H4 (cell line): ENCODE measurements at regions not wholly inside any gene's neighbourhood (a gene's known extent, or its start where the extent isn't known, plus 50 kb on each side); places are given as distances from the start of the nearest gene placed in this dataset.
"Not testable (repeated sequence)": the region's sequence is repeated elsewhere in the genome, so short reads cannot be mapped to it uniquely, and the experiment has no call there.

ENCODE experiments used
- DNase-seq: peaks from one replicate; pipeline ENCODE4 v3.0.0-alpha.2; 2015; ENCODE audit warnings: low spot score

GRCh38 chr13:72657379-72657778 lies 70.0 kb downstream of the MZT1 start:
- no peak for DNase-seq

DNA sequence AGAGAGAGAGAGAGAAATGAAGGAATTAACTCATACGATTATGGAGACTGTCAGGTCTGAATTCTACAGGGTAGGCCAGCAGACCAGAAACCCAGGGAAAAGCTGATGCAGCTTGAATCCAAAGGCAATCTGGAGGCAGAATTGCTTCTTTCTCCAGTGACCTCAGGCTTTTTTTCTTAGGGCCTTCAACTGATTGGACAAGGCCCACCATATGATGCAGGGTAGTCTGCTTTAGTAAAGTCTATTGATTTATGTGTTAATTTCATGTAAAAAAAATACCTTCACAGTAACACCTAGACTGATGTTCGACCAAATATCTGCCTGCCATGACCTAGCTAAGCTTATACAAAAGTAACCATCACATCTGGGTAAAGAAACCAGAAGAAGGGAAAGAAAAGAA lies 71.1 kb downstream of the MZT1 start:
- DNase-seq = no peak

DNA sequence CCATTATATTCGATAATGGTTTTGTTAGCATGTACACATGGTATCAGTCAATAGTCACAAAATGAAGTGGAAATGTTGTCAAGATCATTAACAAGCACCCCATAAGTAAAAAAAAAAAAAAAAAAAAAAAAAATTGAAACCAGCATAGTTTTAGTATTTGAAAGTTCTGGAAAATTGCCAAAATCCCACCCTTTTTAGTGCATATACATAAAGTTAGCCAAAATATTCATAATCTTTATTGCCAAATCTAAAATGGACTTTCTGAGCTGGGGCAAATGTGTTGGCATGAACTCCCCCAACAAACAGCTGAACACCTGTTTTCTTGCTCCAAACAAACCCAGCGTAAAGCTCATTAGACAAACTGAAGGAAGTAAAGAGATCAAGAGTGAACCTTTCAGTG lies 73.9 kb downstream of the MZT1 start:
- DNase-seq = no peak

DNA sequence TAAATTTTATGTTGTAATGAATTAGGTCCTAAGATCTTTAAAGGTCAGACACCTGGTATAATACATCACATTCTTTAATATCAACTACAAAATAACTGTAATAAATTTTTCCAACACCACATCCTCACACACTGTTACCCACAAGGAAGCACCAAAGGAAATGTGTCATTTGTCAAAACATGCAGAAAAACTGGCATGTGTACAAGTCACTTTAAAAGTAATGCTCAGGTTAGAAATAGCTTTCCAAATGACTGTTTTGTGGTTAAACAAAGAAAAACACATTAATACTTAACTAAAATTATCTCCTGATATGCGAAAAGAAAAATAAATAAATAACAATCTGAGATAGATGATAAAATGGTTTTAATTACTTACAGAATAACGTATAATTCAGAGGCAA lies 74.7 kb downstream of the MZT1 start:
- no peak for DNase-seq

DNA sequence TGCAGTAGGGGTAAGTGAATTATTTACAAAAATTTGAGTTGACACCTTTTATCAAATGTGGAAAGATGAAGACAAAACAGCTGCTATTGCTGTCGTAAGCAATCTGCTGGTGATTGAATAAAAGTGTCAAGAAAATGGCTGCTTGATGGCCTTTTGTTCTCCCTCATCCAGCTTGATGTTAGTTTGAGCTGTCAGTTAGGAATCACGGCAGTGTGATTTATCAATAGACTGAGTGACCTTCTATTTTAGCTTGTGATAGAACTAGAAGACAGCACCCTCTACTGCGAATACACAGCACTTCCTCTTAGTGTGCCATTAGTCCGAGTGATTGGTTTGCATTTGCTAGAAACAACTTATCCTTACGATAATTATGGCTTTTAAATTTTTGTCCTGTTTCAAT lies 76.3 kb downstream of the MZT1 start:
- DNase-seq = no peak

- DNase-seq = no peak
Observed at GRCh38 chr13:72650051-72650700, 77.3 kb downstream of the MZT1 start.

DNA sequence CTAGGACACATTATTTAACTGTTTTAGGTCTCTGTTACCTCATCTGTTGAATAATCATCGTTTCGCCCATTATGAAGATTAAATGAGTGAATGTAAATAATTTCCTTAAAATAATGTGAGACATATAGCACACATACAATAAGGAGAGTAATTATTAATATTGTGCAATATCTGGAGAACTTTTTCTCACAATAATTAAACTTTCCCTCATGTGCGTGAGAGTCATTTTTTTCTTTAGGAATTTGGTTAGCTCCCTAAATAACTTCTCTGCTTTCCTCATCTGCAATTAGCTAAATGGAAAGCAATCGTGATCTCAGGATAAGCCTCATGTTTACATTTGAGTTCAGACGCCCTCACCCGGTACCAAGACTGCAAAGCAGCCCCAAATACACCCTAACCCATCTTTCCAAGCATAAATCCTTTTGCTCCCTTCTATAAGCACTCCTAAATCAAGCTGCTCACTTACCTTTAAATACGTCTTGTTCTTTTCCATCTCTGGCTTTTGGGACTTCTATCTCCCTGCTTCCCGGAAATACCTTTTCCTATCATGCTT lies 78.8 kb downstream of the MZT1 start:
- peak; percentile 11 for DNase-seq

DNA sequence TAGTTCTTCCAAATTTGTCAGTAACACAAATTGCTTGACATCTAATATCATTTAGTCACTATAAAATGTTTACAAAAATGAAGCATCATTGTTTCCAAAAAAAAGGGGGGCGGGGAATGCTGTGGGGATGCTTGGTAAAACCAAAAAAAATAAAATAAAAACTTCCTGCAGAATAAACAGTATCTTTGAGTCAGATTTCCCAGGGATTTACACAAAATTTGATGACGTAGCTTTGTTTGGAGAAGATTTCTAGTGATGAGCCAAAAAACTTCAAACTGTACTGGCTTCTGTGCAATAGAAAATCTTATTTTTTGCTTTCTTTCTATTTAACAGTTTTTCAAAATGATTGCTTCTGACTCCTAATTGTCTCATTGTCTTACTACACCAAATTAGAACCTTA lies 80.0 kb downstream of the MZT1 start:
- DNase-seq = no peak

GRCh38 chr13:72645521-72645920 lies 81.9 kb downstream of the MZT1 start:
- DNase-seq = no peak

- DNase-seq = no peak
Observed at GRCh38 chr13:72643311-72643989, 84.0 kb downstream of the MZT1 start.

DNA sequence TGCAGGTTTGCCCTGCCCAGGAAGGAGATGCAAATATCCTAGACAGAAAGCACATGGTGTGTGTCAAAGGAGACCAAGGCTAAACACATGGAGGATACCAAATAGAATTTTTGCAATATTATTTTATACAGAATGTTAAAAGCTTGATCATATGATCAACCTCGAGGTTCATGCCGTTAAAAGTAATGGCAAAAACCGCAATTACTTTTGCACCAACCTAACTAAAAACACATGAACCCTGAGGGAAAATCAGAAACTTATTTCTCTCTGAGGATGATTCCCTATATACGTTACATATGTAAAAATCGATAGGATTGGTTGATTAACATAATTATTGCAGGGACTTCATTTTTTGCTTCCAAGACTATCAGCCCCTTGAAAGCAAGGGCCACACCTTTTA lies 88.1 kb downstream of the MZT1 start:
- no peak for DNase-seq

DNA sequence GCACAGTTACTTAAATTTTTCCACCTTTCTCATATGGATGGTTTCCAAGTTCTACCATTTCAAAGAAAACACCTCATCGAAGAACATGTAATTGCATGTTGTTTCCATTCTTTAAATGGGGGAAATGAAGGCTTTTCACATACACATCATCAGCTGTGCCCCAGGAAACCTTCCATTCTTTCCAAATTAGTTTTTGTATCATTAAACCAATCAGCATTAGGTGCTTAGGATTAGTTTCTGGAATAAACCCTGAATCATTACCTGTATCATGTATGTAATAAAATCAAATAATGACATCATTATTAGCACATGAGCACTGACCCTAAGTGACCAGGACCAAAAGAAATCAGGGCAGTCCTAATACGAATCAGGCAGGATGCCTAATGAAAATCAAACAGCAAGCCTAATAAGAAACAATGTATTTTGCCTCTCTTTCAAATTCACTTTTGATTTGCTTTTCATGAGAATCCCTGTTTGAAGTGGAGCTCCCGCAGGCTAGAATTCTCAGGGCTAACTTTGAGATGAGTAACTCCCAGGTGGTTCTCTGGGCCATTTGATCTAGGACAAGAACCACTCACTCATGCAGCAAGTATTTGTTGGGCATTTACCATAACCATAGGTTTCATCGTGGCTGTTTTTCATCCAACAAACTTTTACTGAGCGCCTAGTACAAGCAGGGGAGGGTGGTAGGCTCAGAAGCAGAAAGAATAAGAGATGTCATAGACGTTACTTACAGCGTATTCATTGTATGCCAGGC lies 89.2 kb downstream of the MZT1 start:
- no peak for DNase-seq

DNA sequence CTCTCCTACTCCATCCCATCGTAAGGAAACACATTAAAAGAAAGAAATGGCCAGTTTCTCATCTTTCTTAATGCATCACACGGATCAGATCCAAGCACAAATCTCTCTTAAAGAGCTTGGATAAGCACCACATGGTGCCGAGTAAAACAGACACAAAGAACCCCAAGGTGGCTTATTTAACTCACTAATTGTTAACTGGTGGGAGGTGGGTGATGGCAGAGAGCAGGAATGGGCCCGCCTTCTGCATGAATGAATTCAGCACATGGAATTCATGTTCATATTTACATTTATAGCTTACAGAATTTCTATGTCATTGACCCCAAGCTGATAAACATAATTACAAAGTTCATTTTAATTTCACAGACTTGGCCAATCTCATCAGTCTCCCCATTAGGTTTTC lies 89.9 kb downstream of the MZT1 start:
- no peak for DNase-seq

- DNase-seq = no peak
Observed at GRCh38 chr13:72634859-72635258, 92.6 kb downstream of the MZT1 start.

DNA sequence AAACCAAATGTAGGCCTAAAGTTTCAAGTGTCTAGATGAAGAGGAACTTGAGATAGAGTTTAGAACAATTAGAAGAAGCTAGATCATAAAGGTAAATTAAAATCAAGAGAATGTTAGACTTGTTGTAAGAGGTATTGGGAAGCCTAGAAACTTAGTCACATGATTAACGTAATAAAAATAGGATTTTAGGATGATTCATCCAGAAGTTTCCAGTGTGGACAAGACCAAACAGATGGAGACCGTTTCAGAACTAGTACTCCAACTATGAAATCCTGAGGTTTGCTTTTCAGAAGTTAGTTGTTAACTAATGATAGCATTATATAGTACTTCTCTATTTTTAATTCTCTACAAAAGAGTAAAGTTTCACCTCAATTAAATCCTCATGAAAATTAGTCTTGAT lies 104.9 kb downstream of the MZT1 start:
- DNase-seq = no peak

DNA sequence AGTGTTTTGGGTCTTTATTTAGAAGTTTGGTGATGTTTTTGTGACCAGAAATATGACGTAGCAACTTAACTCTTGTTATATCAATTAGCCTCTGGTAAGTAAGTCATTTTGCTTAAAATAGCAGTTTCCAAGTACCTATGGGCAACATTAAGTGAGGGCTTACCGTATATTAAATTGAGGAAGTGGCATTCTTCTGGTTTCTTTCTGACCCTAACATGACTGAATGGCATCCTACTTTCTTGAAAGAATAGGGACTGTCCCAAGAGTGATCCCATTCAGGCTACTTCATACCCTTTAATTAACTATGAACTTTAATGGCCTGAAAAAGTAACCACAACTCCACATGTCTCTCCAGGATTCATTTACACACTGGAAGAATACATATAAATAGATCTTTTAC lies 106.6 kb downstream of the MZT1 start:
- DNase-seq = no peak

GRCh38 chr13:72617951-72618350 lies 109.5 kb downstream of the MZT1 start:
- no peak for DNase-seq

DNA sequence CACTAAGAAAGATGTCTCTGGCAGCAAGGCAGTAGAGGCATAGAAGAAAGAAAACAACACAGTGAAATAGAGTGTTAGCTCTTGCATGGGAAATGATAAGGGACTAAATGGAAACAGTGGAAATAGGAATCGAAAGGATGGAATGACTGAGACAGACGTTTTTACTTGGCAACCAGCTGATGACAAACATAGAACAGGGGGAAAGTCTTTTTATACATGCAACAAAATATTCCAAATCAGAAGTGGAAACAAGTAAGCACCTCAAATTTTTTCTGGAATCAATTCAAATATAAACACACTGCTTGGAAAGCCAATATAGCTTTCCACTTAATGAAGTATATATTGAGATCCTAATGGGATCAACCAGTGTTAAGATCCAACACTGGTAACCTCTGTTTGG lies 110.2 kb downstream of the MZT1 start:
- no peak for DNase-seq

DNA sequence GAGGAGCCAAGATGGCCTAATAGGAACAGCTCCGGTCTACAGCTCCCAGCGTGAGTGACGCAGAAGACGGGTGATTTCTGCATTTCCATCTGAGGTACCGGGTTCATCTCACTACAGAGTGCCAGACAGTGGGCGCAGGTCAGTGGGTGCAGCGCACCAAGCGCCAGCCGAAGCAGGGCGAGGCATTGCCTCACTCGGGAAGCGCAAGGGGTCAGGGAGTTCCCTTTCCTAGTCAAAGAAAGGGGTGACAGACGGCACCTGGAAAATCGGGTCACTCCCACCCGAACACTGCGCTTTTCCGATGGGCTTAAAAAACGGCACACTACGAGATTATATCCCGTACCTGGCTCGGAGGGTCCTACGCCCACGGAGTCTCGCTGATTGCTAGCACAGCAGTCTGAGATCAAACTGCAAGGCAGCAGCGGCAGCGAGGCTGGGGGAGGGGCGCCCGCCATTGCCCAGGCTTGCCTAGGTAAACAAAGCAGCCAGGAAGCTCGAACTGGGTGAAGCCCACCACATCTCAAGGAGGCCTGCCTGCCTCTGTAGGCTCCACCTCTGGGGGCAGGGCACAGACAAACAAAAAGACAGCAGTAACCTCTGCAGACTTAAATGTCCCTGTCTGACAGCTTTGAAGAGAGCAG lies 117.1 kb downstream of the MZT1 start:
- DNase-seq = not testable (repeated sequence)

GRCh38 chr13:72599178-72599743 lies 128.2 kb downstream of the MZT1 start:
- no peak for DNase-seq

GRCh38 chr13:72590091-72590740 lies 137.2 kb downstream of the MZT1 start:
- no peak for DNase-seq
